Pons (tissue), 1 donor: ENCODE measurements at regions not wholly inside any gene's neighbourhood (a gene's known extent, or its start where the extent isn't known, plus 50 kb on each side); places are given as distances from the start of the nearest gene placed in this dataset.

Source experiments
- DNase-seq: peaks from one replicate; pipeline ENCODE4 v3.0.0-alpha.2; 2016; ENCODE audit warnings: low spot score

DNA sequence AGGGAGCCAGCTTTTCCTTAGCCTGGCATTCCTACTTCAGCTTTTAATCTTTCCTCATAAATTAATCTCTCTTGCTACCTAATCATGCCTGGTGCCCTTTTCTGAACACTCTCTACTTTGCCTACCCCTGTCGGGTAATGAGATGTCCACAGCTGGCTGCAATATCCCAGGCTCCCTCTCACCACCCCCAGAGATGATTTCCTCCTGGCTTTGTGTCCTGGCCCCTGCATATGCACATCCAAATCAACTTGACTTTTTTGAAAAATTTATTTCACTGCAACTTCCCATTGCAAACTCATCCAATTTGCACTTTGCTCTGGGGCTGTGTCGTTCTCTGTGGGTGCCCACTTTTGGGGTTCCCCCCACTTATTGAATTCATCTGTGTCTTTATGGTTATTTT is 218.1 kb upstream of the SKOR2 start:
- no peak for DNase-seq

DNA sequence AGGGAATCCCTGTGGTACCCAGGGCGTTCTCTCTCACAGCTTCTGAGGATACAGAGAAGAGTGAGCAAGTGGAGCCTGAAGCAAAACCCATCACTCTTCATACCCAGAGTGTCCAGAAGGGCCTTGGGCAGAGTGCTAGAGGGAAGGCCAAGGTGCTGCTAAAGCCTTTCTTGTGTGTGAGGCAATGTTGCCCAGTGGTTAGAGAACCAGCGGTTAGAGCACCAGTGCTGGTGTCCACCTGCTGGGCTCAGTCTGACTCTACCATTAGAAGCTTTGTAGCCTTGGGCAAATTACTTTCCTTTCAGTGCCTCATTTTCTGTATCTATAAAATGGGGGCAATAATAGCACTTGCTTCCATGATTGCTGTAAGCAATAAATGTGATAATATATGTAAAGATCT is 210.5 kb upstream of the SKOR2 start:
- no peak for DNase-seq

DNA sequence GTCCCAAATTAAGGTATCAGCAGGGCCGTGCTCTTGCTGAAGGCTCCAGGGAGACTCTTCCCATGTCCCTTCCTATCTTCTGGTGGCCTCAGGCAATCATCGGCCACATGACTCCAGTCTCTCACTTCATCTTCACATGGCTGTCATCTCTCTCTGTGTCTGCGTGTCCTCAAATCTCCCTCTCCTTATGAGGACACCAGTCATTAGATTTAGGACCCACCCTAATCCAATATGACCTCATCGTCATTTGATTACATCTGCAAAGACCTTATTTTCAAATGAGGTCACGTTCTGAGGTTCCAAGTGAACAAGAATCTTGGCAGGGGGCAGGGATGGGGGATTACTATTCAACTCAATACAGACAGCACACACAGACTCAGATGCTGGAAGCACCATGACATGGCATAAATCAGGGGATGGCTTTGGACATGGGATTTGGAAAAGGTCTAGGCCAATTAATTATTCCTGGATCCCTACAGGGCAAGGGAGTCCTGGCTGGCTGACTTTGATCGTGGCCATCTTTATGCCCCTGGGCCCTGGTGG is 210.0 kb upstream of the SKOR2 start:
- DNase-seq: no peak

DNA sequence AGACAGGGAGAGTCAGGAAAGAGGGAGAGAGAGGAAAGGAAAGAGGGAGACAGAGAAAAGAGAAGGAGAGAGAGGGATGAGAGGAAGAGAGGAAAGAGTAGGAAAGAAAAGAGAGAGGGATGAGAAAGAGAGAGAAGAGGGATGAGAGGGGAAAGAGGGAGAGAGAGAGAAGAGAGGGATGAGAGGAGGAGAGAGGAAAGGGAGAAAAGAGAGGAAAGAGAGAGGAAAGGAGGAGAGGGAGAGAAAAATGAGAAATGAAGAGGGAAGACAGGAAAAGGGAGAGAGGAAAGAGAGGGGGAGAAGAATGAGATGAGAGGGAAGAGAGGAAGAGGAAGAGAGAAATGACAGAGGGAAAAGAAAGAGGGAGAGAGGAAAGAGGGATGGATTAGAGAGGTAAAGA is 207.0 kb upstream of the SKOR2 start:
- DNase-seq: no peak

DNA sequence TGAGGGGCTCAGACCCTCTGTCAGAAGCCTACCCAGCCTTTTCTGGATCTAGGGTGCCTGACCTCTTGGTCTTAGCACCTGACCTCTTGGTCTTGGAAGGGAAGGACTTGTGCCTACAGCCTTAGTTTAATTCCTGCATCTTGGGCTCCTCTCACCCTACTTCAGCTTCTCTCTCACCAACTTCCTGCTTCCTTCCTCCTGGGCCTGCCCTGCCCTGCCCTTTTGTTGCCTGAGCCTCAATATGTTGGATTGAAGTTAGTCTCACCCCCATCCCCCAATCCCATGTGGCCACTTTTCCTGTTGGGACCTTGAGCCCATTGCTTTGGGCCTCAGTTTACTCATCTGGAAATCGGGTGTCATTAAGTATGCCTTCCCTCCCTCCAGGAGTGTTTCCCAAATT is 206.2 kb upstream of the SKOR2 start:
- DNase-seq: no peak

DNA sequence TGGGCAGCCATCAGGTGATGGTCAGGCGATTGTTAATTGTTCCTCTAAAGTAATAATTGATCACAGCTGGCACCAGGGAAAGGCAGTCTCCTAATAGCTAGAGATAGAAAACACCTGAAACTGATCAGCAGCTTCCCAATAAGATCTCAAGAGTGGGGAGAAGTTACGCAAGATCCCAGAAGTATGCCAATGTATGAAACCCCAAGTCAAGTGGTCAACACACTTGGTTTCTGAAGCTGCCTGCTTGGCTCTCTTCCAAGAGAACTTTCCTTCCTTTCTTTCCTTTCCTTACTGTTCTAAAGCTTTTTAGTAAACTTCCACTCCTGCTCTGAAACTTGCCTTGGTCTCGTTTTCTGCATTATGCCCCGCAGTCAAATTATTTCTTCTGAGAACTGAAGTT is 201.6 kb upstream of the SKOR2 start:
- DNase-seq: no peak

DNA sequence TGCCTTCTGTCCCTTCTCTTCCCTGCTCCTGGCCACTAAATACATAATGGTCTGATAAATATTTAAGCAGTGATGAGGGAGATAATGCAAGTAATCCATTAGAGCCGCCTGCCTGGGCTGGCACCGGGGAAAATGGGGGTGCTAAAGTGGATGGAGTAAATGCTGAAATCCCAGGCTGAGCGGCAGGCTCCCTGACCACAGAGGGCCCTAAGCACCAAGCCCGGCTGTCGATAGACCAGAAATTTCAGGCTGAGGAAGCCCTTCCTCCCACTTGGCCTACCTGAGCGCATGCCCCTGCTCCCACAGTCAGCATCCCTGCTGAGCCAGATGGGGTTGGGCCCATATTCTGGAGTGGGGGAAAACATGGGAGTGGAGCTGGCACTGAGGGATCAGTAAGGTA is 197.5 kb upstream of the SKOR2 start:
- DNase-seq: no peak

DNA sequence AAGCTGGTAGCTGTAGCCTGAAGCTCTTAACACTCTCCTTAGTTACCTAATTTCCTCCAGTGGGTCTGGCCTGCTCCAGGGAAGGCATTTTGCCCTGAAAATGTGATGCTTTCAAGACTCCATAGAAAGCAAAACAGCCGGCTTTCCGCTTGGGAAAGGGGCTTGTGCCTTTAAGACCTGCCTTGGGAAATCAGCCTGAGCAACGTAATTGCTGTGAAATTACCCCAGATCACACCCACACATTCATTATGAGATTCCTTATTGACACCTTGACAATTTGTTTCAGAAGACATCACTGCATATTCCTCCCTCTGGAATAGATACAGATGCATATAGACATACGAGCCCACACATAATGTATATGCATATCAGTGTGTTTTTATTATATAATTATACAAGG is 190.5 kb upstream of the SKOR2 start:
- no peak for DNase-seq

DNA sequence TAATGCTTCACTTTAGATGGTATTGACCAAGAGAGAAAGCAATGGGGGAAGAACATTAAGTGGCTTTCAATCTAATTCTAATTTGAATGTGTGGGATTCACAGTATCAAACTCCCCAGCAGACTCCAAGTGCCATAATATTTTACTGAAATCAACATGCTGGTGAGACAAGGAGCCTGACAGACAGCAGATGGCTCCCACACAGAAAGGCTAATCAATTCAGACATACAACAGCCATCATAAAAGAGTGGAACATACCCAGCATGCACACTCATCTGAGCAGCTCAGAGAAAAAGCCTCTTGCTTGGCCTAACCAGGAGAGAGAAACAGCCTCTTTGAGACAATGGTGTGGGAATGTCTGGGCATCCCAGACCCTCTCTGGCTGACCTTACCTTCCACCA is 186.5 kb upstream of the SKOR2 start:
- no peak for DNase-seq

DNA sequence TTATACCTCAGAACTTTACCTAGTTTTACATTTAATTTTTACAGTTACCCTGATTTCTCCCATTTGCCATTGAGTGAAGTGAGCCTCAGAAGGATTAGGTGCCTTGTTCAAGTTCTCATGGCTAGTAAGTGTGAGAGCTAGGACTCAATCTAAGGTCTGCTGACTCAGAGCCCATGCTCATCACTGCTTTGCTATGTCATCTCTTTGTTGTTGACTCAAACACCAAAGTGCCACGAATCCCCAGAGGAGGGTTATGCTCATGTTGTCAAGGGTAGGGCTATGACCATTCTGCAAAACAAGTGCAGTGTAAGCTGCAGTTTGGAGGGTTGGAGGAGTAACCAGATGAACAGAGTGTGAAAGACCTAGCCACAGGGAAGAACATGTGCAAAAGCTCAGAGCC is 185.4 kb upstream of the SKOR2 start:
- no peak for DNase-seq

DNA sequence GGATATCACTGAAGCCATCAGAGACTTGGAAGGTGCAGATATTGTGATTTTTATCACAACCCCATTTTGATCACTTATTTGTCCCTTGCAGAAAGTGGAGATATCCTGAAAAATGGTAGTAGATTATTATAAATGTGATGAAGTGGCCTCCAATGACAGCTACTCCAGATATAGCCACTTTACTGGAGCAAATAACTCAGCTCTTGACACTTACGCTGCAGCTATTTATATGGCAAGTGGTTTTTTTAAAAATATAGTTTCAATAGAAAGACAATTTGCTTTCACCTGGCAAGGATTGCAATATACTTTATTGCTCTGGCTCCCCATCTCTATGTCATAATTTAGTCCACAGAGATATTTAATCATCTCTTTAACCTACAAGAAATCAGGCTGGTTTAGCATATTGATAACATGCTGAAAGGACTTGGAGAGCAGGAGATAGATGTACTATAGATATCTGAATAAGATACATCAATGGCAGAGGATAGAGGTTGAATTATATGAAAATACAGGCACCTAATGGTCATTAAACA is 182.8 kb upstream of the SKOR2 start:
- DNase-seq: no peak

DNA sequence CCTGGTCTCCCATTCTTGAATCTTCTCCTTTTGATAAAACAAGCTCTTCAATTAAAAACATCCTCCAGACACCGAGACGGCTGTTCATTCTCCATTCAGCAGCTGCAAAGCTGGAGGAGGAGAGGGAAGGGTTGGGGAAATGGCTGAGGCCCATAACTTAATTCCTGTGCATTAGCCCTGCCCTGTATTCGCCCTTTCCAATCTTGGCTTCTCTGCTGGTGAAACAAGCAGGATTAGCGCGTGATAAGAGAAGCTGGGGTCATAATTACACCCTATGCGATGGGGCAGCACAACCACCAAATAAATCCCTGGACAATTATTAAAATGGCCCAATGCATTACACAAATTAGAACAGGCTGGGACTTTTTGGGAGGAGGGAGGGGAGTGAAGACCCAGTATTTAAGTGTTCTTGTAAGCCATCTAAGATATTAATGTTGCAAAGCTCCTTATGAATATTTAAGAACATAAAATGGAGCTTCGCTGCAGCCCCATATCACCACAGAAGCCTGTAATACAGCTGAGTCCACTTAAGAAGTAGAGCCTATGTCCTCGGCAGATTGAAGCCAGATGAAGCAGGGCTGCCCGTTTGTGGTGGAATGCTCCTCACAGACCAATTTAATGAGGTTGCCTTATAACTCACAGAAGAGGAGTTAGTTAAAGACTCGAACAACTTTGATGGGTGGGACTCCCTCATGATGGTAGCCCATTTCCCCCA is 176.6 kb upstream of the SKOR2 start:
- DNase-seq: no peak

DNA sequence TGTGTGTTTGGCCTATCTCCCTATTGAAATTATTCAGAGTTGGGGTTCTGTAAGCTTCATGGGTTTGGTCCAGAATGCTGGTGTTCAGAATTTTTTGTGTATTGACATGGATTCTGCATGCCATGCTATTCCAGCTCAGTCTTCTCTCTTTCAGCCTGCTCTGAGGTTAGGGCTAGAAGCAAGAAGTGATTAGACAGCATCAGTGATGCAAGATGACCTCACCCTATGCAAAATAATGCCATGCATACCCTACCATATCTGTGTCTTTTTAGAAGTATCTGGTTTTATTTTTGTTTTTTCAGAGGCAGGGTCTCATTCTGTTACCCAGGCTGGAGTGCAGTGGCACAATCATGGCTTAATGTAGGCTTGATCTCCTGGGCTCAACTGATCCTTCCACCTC is 175.6 kb upstream of the SKOR2 start:
- DNase-seq: no peak

DNA sequence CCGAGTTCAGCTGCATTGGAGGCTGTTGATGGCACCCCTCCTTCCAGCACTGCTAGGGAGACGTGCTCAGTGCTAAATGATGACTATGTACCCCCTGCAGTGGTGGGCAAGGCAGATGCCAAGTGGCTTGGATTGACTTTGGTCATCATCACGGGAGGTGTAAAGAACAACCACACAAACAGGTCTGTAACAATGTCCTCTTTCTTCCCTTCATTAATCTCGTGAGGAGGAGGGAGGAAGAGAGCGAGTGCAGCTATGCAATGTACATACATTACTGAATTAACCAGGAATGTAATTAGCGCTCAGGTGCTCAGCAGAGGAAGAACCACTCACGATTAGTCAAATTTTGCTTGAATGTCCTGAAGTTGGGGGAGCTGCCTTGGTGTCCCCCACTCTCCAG is 173.9 kb upstream of the SKOR2 start:
- DNase-seq: no peak

DNA sequence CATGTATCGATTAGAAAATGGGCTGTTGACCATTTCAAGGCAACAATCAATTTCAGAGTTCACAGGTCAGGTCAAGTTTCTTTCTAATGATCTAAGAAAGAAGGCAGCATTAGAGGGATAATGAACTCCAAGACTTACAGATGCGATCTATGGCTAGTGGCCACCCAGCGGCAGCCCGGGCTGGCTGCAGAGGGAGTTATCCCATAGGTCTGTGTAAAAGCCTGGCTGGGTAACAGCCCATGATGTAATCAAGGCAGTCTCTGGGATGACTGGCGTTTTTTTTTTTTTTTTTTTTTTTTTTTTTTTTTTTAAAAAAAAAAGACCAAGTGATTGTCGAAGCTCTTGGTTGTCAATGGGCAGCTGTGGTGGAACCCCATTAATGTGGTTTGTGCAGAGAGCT is 171.1 kb upstream of the SKOR2 start:
- DNase-seq: no peak

DNA sequence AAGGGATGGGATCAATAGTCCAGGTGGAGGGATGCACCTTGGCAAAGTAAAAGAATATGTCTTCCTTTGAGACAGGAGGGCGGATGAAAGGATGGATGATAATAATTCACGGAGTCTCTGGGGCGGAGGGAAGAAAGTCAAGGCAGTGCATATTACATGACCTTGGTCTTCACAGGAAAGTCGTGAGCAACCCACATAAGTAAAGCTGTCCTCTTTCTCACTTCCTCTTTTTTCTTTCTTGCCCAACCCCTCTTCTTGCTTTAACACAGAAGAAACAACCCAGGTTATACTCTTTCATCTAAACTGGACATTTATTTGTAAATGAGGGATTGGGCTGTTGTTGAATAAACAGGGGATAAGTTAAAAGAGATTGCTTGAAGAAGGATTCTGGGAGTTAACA is 168.7 kb upstream of the SKOR2 start:
- DNase-seq: no peak

DNA sequence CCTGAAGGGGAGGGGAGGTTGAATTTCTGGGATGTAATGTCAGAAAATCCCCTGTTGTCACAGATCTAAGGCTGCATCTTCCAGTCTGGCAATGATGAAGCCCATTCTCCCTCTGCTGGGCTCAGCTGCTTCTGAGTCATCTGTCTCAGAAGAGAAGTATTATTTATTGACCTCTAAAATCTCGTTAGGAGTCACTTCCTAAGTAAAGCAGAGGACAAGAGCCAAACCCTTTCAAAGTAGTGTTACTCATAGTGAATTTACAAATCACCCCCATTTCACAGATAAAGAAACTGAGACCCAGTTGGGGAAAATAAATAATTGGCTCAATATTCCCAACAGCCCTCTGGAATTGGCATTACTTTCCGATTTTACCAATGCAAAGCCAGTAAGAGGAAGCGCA is 167.3 kb upstream of the SKOR2 start:
- DNase-seq: no peak

DNA sequence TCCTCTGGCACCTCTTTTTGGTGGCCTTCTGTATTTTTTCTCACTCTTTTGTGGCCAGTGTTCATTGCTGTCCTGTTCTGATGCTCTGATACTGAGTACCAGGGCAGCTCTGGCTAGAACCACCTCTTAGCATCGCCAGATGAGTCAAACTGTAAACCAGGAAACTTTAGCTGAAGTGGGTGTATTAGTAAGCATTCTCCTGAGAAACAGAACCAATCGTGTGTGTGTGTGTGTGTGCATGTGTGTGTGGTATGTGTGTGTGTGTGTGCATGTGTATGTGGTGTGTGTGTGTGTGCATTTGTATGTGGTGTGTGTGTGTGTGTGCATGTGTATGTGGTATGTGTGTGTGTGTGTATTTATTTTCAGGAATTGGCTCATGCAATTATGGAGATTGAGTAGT is 166.3 kb upstream of the SKOR2 start:
- DNase-seq: no peak

DNA sequence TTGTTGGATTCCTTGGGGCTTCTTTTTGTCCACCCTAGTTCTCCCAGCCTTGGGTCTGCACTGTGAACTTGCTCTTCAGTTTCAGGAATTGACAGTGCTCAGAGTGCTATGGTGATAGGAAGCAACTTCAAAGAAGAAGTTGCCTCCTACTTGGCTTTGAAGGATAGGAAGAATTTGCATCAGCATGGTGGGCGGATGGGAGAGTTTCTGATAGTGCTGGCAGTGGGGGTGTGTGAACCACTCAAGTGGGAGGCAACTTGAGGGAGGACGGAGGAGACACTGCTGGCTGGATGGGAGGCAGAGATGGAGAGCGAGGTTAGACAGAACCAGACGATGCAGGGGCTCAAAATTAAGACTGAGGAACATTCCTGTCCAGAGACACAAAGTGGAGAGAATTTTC is 164.4 kb upstream of the SKOR2 start:
- no peak for DNase-seq

DNA sequence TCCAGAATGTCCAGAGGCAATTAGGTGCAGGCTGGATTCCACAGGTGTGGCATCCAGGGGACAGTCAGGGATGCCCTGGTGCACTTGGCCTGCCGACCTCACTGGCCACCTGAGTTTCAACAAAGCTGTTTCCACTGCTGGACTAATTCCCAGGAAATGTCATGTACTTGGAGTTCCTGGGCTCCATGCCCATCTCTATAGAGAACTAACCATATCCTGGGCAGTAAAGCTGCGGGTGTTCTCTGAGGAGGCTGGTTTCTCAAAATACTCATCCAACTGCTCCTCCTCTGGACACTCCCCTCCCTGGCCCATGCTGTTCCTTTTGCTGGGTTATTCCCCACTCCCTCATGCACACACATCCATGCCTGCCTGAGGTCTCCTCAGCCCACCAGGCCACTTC is 161.9 kb upstream of the SKOR2 start:
- DNase-seq: peak; percentile 11

DNA sequence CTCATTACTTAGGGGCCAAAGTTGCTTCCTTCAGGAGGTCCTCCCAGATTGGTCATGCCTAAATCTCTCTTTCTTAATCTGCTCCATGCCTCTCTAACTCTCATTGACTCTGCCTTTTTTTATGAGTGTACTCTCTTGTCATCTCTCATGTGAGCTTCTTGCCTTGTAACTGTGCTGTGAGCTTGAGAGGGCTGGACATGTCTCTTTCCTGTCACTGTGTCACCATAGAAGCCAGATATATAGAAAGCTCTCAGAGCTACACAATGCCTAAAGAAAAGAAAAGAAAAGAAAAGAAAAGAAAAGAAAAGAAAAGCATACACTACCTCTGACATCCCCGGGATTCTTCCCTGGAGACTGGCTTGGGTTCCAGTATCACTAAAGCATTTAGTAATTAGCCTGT is 161.5 kb upstream of the SKOR2 start:
- no peak for DNase-seq

DNA sequence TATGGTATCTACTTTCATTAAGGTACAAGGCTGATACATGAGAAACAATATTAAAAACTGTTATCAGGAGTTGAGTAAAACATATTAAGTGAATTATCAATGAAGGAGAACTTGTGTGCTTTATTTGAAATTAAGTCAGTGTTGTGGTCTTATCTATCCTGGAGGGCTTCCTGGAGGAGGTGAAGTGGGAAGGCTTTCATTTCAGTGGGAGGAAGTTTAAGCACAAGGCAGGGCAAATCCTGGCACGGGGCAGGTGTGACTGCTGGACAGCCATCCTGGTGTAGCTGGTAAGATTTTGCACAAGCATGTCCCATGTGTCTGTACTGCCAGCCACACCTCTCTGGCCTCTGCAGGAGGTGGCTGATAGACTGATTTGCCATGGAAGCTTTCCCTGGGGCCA is 159.7 kb upstream of the SKOR2 start:
- no peak for DNase-seq

DNA sequence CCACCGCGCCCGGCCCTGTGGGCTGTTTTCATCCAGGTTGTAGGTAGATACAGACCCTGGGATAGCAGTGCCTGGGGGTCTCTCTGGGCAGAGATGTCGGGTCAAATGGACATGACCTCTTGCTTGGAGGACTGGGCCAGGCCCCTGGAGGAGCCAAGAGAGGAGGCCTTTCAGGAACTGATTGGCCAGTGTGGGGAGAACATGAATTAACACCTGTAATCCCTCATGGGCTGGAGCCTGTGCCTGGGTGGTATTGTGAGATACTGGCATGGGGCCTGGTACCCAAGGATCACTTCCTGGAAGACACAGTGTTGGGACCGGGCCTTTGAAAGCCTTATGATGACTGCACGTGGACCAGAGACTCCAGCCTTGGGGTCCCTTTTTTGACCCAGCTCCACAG is 158.7 kb upstream of the SKOR2 start:
- DNase-seq: no peak

DNA sequence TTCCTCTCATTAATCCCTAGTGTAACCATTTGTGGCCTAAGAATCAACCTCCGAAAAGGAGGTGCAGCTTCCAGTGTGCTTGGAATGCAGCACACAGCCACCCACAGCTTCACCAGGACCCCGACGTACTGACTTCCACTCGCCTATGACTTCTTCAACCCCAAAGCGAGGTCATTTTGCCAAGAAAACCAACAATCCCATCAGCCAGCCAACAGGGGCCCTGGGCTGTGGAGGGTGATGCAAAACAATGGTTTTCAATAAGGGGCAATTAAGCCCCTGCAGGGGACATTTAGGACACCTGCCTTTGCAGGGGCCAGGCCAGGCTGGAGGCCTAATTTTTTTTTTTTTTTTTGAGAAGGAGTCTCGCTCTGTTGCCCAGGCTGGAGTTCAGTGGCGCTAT is 158.1 kb upstream of the SKOR2 start:
- DNase-seq: no peak
